Nephron progenitor cell (in vitro differentiated cells): ENCODE measurements at regions not wholly inside any gene's neighbourhood (a gene's known extent, or its start where the extent isn't known, plus 50 kb on each side); places are given as distances from the start of the nearest gene placed in this dataset.

Experiments
- DNase-seq: peaks from one replicate; pipeline ENCODE4 v3.0.0; 2021
- H3K27ac Mint-ChIP-seq: 2 replicates; pipeline ENCODE4 v1.8.0; 2021; ENCODE audit warnings: mild to moderate bottlenecking, moderate library complexity, mixed read lengths
- H3K27me3 Mint-ChIP-seq: 2 replicates; pipeline ENCODE4 v1.8.0; 2021; ENCODE audit warnings: mild to moderate bottlenecking, low read depth, mixed read lengths; ENCODE audit not compliant: poor library complexity
- H3K36me3 Mint-ChIP-seq: 2 replicates; pipeline ENCODE4 v1.8.0; 2021; ENCODE audit warnings: low read depth, mixed read lengths
- H3K4me1 Mint-ChIP-seq: 2 replicates; pipeline ENCODE4 v1.8.0; 2021; ENCODE audit warnings: mixed read lengths
- H3K4me3 Mint-ChIP-seq: 2 replicates; pipeline ENCODE4 v1.8.0; 2021; ENCODE audit warnings: mild to moderate bottlenecking, moderate library complexity, mixed read lengths
- H3K9me3 Mint-ChIP-seq: 2 replicates; pipeline ENCODE4 v1.8.0; 2021; ENCODE audit warnings: mild to moderate bottlenecking, moderate library complexity, mixed read lengths
- CTCF ChIP-seq: fragments of 200-600 bp; sonication (generic); IDR thresholded peaks from 2 replicates; pipeline ENCODE4 v1.5.0; 2021; ENCODE audit warnings: antibody characterized with exemption

- Mint-ChIP-seq H3K27me3 (peaks cover 4% of the 10 kb centered on the region), H3K9me3 (no peaks in the 10 kb centered on the region), H3K4me1 (no peaks in the 10 kb centered on the region), H3K36me3 (no peaks in the 10 kb centered on the region), H3K4me3 (no peak overlapping the region), H3K27ac (no peak overlapping the region)
- no peak for TF ChIP-seq CTCF
- DNase-seq: no peak
These were observed 409.7 kb downstream of the NOVA1 start for GRCh38 chr14:26187996-26188620.

GRCh38 chr14:26180221-26180620 lies 417.6 kb downstream of the NOVA1 start:
- no peaks in the 10 kb centered on the region for H3K27me3 Mint-ChIP-seq

GRCh38 chr14:26175658-26176057 lies 422.2 kb downstream of the NOVA1 start:
- DNase-seq: no peak
- no peaks in the 10 kb centered on the region for H3K9me3 Mint-ChIP-seq
- H3K4me3 Mint-ChIP-seq: no peak overlapping the region
- TF ChIP-seq CTCF: no peak
- H3K36me3 Mint-ChIP-seq: no peaks in the 10 kb centered on the region
- no peak overlapping the region for H3K27ac Mint-ChIP-seq
- H3K4me1 Mint-ChIP-seq: no peaks in the 10 kb centered on the region
- H3K27me3 Mint-ChIP-seq: peaks cover 4% of the 10 kb centered on the region

More at GRCh38 chr14:26180221-26180620, 417.6 kb downstream of the NOVA1 start:
- no peaks in the 10 kb centered on the region for H3K9me3 Mint-ChIP-seq
- no peak for DNase-seq
- no peaks in the 10 kb centered on the region for H3K36me3 Mint-ChIP-seq
- no peak for TF ChIP-seq CTCF
- no peak overlapping the region for H3K4me3 Mint-ChIP-seq
- H3K27ac Mint-ChIP-seq: no peak overlapping the region
- H3K4me1 Mint-ChIP-seq: no peaks in the 10 kb centered on the region

GRCh38 chr14:26174395-26174794 lies 423.4 kb downstream of the NOVA1 start:
- Mint-ChIP-seq H3K36me3 (no peaks in the 10 kb centered on the region), H3K4me1 (no peaks in the 10 kb centered on the region), H3K27me3 (peaks cover 4% of the 10 kb centered on the region), H3K4me3 (no peak overlapping the region), H3K9me3 (no peaks in the 10 kb centered on the region), H3K27ac (no peak overlapping the region)
- no peak for TF ChIP-seq CTCF
- DNase-seq: no peak

- H3K27ac Mint-ChIP-seq: no peak overlapping the region
- DNase-seq: no peak
- H3K4me3 Mint-ChIP-seq: no peak overlapping the region
- no peaks in the 10 kb centered on the region for H3K9me3 Mint-ChIP-seq
- no peaks in the 10 kb centered on the region for H3K36me3 Mint-ChIP-seq
- peaks cover 4% of the 10 kb centered on the region for H3K27me3 Mint-ChIP-seq
- no peaks in the 10 kb centered on the region for H3K4me1 Mint-ChIP-seq
- no peak for TF ChIP-seq CTCF
These were observed 424.2 kb downstream of the NOVA1 start for GRCh38 chr14:26173581-26174110.

GRCh38 chr14:26172396-26172795 lies 425.4 kb downstream of the NOVA1 start:
- H3K27me3 Mint-ChIP-seq: peaks cover 4% of the 10 kb centered on the region
- H3K27ac Mint-ChIP-seq: no peak overlapping the region
- DNase-seq: no peak
- H3K4me1 Mint-ChIP-seq: no peaks in the 10 kb centered on the region
- no peak for TF ChIP-seq CTCF
- H3K4me3 Mint-ChIP-seq: no peak overlapping the region
- H3K9me3 Mint-ChIP-seq: no peaks in the 10 kb centered on the region
- no peaks in the 10 kb centered on the region for H3K36me3 Mint-ChIP-seq
